ENCODE measurements at regions not wholly inside any gene's neighbourhood (a gene's known extent, or its start where the extent isn't known, plus 50 kb on each side); places are given as distances from the start of the nearest gene placed in this dataset.

- H3K36me3 ChIP-seq = no peaks in the 10 kb centered on the region
- intact Hi-C loops (cut with DNase I) = loop anchor here in 1 of 4 donors (5.0 kb wide), 1 partner anchor 1165 kb away; no protein-coding TSS in a partner anchor
- no peaks in the 10 kb centered on the region for H3K4me1 ChIP-seq (ENCODE audit: insufficient read depth)
- H3K9me3 ChIP-seq = no peaks in the 10 kb centered on the region
- no peak for DNase-seq
- H3K4me3 ChIP-seq = no peak overlapping the region
- no peak overlapping the region for H3K27ac ChIP-seq
- TF ChIP-seq POLR2A (IDR thresholded peaks at IDR 0.05) (no peak), CTCF (IDR thresholded peaks at IDR 0.05) (no peak), EP300 (IDR thresholded peaks at IDR 0.05) (no peak)
- no peaks in the 10 kb centered on the region for H3K27me3 ChIP-seq
- 91 to 97% (median 94%) methylated on average over 2 of the region's 2 CpGs for WGBS, 3 donors
Observed at GRCh38 chr2:145777297-145777696, 1257.4 kb upstream of the ZEB2 start.

GRCh38 chr2:145775591-145775990 is 1255.7 kb upstream of the ZEB2 start:
- Histone ChIP-seq H3K36me3 (no peaks in the 10 kb centered on the region), H3K27ac (no peak overlapping the region), H3K27me3 (no peaks in the 10 kb centered on the region), H3K9me3 (no peaks in the 10 kb centered on the region), H3K4me1 (ENCODE audit: insufficient read depth) (no peaks in the 10 kb centered on the region), H3K4me3 (no peak overlapping the region)
- no peak for TF ChIP-seq CTCF (IDR thresholded peaks at IDR 0.05)
- TF ChIP-seq POLR2A (IDR thresholded peaks at IDR 0.05) = no peak
- TF ChIP-seq EP300 (IDR thresholded peaks at IDR 0.05) = no peak
- intact Hi-C loops (cut with DNase I) = loop anchor here in 1 of 4 donors (5.0 kb wide), 1 partner anchor 1163 kb away; no protein-coding TSS in a partner anchor
- no peak for DNase-seq
- WGBS, 3 donors = 41 to 62% (median 57%) methylated on average over 2 of the region's 2 CpGs

GRCh38 chr2:145771525-145771924 is 1251.6 kb upstream of the ZEB2 start:
- Histone ChIP-seq H3K4me3 (no peak overlapping the region), H3K4me1 (ENCODE audit: insufficient read depth) (no peaks in the 10 kb centered on the region), H3K27ac (no peak overlapping the region), H3K9me3 (no peaks in the 10 kb centered on the region), H3K36me3 (no peaks in the 10 kb centered on the region), H3K27me3 (no peaks in the 10 kb centered on the region)
- DNase-seq = no peak
- intact Hi-C loops (cut with DNase I) = no loop called here
- TF ChIP-seq EP300 (IDR thresholded peaks at IDR 0.05) (no peak), CTCF (IDR thresholded peaks at IDR 0.05) (no peak), POLR2A (IDR thresholded peaks at IDR 0.05) (no peak)

- Histone ChIP-seq H3K4me1 (ENCODE audit: insufficient read depth) (no peaks in the 10 kb centered on the region), H3K27ac (no peak overlapping the region), H3K4me3 (no peak overlapping the region), H3K27me3 (no peaks in the 10 kb centered on the region), H3K9me3 (no peaks in the 10 kb centered on the region), H3K36me3 (no peaks in the 10 kb centered on the region)
- intact Hi-C loops (cut with DNase I) = no loop called here
- WGBS, 3 donors = 86 to 93% (median 89%) methylated on average over 5 of the region's 5 CpGs
- DNase-seq = no peak
- TF ChIP-seq CTCF (IDR thresholded peaks at IDR 0.05) (no peak), EP300 (IDR thresholded peaks at IDR 0.05) (no peak), POLR2A (IDR thresholded peaks at IDR 0.05) (no peak)
Observed at GRCh38 chr2:145769011-145769716, 1249.2 kb upstream of the ZEB2 start.
